Hindlimb muscle (tissue), 1 donor: ENCODE measurements at regions not wholly inside any gene's neighbourhood (a gene's known extent, or its start where the extent isn't known, plus 50 kb on each side); places are given as distances from the start of the nearest gene placed in this dataset.
"Not testable (repeated sequence)": the region's sequence is repeated elsewhere in the genome, so short reads cannot be mapped to it uniquely, and the experiment has no call there.

Experiments used
- DNase-seq: peaks from one replicate; pipeline ENCODE4 v3.0.0-alpha.2; 2013

DNA sequence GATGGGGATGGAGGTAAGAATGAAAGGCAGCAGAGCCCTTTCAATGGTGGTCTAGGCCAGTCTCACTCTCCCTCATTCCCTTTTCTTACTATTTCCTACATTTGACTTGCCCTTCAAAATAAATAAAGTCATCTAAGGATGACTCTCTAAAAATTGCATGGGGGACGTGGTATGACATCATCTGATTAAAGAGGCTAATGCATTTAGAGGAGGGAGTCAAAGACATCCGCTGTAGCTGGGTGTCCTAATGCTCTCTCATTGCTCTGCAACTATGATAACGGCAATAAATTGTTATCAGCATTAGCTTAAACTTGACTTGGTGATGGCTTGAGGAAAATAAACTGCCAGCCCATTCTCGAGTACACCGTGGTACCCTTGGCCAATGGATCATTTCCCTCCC lies 225.6 kb upstream of the PBX1 start:
- DNase-seq: no peak

DNA sequence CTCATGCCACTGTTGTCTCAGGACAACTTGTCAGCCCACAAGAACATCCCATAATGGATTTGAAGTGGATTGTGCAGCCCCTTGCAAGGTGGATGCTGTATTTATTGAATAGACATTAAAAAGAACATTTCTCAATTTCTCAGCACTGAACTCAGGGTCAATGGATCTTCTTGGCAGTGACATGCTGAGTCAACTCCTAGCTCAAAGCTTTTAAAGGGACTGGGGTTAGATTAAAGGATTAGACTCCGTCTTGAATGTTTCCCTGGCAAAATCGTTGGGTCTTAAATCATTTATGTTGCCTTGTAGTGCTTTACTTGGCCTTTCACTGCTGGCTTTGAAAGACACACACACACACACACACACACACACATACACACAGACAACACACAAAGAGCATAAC lies 221.6 kb upstream of the PBX1 start:
- DNase-seq: no peak

DNA sequence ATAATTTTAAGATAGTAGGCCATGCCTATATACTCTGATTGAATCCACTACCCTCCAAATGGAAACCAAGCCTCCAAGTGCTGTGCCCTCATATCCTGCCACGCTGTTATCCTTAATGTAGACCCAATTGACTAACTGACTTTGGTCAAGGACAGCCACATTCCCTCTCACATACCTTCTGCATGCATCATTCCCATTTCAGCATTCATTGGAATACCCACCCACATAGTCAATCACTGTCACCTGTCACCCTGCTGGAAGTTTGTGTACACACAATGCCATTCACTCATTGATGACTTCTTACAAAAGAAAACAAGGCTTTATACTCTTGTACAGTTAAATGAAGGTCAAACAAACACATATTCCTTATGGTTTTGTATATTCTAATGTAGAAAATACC lies 221.1 kb upstream of the PBX1 start:
- DNase-seq: no peak

DNA sequence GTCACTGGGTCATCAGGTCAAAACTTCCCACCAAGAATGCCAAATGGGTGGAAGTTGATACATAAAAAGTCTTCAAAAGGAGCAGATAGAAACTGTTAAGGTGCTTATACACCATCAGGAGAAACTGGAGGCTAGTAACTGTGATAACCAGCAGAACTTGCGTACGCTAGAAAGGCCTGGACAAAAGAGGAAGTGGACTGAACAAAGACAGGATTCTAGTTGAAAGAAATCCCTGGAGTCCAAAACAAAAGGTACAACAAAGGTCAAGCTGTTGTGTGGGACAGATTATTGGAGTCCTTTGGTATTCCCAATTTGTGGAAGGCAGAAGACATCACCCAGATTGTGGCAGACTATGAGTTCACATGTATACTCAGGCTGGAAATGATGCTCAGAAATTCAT lies 215.8 kb upstream of the PBX1 start:
- DNase-seq: no peak

DNA sequence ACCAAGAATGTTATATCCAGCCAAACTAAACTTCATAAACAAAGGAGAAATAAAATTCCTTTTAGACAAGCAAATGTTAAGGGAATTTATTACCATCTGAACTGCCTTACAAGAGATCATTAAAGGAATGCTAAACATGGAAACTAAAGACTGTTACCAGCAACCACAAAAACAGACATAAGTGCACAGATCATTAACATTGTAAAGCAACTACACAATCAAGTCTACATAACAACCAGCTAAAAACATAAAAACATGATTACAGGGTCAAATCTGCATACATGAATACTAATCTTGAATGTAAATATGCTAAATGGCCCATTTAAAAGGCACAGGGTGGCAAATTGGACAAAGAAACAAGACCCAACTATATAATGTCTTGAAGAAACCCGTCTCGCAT lies 211.0 kb upstream of the PBX1 start:
- DNase-seq: no peak

DNA sequence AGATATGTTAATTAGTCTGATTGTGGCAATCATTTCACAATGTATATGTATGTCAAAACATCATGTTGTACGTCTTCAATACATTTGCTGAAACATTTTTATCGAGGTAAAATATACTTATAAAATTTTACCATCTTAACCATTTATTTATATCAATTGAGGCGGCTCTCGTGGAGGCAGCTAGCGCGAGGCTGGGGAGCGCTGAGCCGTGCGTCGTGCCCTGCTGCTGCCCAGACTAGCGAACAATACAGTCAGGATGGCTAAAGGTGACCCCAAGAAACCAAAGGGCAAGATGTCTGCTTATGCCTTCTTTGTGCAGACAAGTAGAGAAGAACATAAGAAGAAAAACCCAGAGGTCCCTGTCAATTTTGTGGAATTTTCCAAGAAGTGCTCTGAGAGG lies 202.5 kb upstream of the PBX1 start:
- no peak for DNase-seq

DNA sequence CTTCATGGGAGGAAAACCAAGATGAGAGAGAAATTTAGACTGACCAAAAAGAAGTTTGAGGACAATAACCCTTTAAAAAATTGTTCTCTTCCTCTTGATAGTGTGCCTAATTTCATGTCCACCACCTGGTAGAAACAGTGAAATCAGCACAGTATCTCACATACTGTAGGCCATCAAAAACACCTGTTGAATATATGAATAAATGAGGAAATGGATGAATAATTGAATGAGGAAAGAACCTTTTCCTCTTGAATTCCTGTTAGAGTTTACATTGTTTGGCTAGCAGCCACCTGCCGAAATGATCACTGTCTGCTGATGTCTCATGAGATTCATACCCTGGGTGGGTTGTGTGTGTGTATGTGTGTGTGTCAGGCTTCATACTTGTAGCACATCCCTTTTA lies 198.7 kb upstream of the PBX1 start:
- DNase-seq: no peak

DNA sequence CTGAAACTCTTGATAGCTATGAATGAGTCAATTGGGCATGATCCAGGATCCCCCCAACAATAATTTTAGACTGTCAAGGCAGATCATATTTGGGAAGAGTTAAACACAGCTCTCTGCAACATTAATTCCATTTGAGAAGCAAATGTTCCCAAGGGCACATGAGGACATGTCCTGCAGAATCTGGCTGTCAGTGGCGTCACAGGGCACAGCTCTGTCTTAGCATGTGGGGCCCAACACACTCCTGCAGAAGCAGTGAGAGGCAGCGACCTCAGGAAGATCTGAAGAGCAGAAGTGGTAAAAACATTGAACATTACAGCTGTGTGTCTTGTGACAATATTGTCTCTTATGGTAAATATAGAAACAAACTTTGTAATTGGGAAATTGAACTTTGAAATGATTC lies 197.1 kb upstream of the PBX1 start:
- no peak for DNase-seq

DNA sequence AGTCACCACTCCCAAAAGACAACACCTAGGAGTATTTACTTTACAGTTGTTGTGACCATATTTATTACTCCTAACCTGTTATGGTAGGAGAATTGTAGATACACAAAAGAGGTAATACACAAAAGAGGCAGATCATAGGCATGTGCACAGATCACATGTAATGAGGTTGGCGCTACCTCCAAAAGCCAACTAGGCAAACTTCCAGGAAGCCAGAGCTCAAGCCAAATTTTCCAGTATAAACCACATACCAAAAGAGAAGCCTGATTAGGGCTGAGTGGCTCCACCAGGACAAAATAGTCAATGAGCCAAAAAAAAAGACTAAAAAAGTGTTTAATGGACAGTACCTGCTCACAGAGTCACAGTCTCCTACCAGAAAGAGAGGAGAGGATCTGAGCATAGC lies 195.0 kb upstream of the PBX1 start:
- no peak for DNase-seq

DNA sequence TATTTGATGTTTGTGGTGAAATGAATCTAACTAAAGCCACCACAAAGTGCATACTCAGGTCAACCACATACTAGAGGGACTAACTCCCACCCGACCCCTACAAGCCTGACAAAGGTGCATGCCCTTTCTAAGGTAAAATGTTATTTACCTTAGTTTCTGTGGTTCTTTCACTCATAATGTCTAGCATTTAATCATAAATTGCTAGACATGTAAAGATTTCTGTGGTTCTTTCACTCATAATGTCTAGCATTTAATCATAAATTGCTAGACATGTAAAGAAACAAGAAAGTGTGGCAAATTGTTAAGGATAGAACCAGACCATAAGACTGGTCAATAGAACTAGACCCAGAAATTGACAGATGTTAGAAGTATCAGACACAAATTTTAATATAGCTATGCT lies 193.0 kb upstream of the PBX1 start:
- no peak for DNase-seq

DNA sequence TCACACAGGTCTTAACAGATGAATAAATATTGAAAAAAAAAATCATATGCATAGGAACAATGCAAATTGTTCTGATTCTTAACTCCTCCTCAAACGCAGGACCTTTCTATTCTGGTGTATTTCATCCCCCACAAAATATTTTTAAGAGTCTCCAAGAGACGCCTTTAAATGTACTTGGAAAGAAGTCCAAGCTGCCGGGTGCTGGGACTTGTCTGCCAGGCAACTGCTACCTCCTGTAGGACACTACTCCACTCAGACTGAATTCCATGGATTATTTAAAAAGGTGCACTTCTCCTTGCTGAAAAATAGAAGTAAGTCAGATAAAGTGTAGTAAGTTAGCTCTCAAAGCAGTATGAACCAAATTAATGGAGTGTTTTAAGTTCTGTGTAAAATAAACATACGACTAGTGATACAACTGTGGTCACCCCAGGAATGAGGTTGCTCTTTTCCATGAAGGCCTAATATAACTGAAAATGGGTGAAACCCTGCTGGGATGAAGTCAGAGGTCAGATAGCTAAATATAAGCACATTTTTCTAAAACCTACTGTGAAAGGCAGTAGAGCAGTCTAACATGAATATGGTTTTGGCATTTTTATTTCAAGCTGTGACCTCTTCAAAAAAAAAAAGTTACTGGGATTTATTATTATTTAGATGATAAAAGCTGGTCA lies 189.2 kb upstream of the PBX1 start:
- no peak for DNase-seq

DNA sequence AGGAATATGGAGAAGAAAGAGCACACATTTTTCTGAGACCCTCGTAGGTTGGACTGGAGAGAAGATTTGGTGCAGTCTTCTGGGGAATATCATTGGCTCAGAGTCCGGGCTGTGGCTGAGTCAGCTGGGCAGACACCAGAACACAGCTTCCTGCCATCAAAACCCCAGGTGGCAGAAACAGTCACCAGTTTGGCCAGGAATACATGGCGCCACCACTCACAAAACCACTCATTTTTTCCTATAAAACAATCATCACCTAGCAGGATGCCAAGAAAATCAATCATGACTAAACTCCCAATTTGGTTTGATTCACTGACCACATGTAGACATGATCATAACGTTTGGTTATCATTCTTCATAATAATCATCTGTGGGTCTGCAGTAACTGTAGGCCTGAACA lies 178.1 kb upstream of the PBX1 start:
- DNase-seq: no peak

DNA sequence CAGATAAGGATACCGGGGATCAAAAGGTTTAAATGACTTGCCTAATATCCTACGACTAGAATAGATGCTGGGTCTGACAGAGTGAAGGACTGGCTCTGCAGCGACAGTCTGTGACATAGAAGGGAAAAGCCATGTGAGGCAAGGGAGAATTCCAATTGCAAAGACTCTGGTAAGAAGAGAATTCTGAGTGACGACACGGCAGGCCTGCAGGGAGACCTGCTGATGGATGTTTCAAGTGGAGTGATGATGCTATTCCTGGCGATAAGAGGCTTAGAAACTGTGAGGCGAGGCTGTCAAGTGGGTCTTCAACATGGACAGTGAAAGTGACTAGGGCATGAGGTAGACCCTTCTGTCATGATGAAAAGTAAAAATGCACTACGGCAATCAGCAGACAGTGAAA lies 176.6 kb upstream of the PBX1 start:
- DNase-seq: no peak

DNA sequence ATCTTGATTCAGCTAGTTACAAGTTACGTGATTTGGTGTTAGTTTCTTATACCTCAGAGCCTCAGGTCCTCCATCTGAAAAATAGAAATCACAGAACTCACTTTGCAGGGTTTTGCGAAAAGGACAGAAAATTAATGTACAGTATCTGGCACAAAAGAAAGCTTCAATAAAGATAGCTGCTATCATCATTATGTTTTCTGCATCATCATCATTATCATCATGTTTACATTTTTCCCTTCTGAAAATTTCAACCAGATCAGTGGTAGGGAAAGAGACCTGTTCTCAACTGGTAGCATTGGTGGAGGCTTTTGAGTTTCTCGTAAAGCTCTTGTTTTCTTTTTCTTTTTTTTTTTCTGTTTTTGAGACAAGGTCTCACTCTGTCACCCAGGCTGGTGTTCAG lies 174.7 kb upstream of the PBX1 start:
- DNase-seq: no peak

DNA sequence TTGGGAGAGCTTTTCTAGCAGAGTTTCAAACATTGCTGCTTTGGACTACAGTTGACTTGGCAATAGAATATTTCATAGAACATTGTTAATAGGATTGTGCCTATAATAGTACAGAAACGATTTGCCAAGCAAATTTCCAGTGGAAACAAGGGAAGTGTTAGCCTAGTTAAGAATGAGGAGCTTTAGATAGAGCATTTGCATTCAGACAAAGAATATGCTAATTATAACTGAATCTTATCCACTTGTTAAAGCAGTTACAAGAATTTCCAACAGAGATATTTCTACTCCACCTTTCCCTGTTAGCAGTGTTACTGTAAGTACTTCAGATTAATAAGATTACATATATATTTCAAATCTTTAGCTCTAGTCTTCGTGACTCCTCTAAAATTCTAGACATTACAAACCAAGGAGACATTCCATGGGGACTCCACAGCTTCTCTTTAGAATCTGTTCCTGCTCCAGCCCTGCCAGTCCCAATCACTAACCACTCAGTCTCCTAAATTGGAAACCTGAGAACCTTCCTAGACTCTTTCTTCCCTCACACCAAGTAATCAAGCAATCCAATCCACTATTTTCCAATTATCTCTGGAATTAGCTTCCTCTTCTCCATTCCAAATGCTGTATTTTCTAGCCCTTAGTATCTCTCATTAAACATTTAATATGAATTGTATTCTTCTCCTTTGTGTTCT lies 141.8 kb upstream of the PBX1 start:
- DNase-seq: no peak

DNA sequence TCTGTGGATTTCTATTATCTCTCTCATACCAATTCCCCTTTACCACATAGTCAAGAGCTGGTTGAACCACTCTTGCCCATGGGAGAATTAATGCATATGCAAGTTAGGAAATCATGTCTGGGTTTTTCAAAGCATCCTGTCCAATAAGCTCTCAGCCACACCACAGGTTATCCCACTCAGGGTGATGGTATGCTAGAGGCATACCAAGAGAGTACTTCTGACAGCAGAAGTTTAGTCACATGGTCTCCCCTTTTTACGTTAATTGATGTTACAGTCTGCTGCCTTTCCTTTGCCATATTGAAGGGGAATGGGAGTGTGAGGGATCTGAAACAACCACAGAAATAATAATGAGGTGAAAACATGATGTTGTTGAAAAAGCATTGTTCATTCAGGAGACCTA lies 135.8 kb upstream of the PBX1 start:
- no peak for DNase-seq

DNA sequence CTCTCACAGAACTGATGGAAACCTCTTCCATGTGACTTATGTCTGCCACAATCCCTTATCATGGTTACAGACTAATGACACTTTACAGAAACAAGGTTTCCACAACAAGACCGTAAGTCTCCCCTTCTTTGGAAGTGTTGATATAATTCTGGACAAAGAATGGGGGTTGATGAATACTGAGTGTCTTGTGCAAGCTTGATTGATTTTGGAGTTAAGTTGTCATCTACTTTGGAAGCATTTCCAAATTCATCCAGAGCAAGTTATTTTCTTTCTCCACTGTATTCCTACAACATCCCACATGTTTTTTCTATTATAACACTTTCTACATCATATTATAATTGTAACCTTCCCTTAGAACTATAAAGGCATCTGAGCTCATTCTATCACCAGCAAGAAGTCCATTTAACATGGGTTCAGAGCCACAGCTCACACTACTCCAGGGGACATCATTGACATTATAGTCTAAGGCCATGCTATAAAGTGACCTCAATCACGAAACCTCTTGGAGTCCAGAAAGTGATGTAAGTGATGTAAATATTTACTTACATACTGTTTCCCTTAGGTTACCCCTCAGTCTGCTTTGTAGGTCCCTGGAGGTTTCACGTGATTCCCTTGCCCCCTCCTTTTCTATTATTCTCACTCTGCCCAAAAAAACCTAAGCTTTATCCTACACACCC lies 125.7 kb upstream of the PBX1 start:
- DNase-seq: no peak

DNA sequence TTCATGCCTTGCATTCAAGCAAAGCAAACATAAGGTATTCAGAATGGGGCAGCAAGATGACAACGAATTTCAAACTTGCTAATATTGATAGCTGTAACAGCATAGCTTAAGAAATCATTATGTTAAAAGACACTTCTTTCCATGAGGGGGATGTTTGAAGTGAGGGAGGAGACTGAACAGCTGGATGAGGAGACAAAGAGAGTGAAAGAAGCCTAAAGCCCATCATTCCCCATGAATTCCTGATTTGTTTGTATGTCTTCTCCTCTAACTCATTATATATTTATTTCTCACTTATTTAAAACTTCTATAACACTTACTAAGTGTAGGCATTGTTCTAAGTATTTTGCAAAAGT lies 125.2 kb upstream of the PBX1 start:
- no peak for DNase-seq

DNA sequence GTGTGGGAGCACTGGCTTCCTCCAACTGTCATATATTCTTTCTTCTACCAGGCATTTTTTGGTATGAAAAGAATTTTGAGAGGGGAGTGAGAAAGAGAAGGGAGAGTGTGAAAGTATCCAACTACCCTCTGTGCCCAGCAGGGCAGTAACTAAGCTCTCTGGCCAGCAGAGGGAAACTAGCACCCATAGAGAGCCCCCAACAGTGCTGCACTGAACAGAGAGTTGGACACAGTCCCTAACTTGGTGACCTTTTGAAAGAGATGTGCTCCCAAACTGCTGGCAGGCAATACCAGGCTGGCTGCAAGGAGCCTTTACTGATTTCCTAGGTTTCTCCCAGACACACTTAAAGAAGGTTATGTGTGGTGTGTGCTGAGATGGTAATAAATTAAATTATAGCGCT lies 118.8 kb upstream of the PBX1 start:
- peak; percentile 2 for DNase-seq

DNA sequence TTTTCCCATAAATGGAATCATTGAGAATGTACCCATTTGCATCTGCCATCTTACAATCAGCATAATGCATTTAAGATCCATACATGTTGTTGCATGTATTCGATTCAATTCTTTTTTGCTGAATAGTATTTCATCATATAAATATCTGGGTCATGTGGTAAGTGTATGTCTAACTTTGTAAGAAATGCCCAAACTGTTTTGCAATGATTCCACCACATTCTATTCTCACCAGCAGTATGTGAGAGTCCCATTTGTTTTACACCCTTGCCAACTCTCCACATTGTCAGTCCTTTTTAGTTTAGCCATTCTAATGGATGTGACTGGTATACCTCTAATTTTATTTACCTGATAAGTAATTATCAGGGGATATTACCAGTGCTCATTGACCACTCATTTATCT lies 115.8 kb upstream of the PBX1 start:
- DNase-seq: no peak

DNA sequence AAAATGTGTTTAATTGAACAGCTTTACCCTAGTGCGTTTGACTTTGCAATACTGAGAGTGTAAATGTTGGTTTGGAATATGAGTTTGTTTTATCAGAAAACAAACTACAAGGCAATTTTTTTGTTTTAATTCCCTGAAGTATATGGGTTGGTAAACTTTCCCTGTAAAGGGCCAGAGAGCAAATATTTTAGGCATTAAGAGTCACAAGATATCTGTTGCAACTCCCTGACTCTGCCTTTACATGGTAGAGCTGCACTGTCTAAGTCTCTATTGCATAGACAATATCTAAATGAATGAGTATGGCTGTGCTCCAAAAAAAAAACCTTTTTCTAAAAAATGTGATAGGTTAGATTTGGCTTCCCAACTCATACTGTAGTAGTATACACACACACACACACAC lies 115.1 kb upstream of the PBX1 start:
- no peak for DNase-seq

DNA sequence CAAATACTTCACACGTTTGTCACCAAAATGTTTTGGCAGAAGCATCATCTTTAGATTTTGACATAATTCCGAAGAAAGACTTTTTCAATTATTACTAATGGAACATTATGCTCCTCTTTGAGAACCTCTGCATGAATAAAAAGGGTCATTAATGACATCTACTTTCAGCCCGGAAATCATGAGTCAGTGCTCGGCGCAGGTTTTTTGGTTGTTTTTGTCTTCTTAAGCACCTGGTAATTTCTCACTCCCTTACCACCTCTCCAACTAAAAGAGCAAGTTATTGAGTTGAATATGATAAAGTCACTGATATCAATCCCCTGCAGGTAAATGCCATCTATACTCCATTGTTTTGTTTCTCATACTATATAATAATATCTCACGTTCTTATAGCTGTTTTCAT lies 113.0 kb upstream of the PBX1 start:
- no peak for DNase-seq

DNA sequence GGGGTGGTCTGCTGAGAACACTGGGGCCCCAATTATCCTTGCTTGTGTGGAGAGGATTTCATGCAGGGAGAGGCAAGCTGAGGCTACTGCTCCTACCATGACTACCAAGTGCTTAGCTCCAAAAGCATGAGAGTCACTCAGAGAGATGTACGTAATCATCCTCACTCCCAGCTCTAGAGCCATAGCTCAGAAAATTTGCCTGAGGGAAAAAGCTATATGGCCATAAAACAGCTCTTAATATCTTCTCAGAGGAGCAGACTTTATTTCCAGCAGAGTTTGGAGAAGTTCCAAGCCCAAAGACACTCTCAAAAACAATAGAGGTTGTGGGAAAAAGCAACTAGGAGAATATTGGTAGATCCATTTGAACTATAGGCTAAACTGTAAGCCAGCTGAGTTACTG lies 106.4 kb upstream of the PBX1 start:
- DNase-seq: no peak

DNA sequence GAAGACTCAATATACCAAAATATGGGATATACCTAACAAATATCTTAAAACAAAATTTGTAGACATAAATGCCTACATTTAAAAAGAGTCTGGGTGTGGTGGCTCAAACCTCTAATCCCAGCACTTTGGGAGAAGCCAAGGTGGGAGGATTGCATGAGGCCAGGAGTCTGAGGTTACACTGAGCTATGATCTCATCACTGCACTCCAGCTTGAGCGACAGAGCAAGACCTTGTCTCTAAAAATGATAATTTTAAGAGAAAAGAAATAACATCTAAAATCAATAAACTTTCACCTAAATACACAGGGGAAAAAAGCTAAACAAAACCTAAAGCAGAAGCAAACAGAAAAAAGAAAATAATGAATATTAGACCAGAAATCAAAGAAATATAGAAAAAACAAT lies 102.7 kb upstream of the PBX1 start:
- no peak for DNase-seq

DNA sequence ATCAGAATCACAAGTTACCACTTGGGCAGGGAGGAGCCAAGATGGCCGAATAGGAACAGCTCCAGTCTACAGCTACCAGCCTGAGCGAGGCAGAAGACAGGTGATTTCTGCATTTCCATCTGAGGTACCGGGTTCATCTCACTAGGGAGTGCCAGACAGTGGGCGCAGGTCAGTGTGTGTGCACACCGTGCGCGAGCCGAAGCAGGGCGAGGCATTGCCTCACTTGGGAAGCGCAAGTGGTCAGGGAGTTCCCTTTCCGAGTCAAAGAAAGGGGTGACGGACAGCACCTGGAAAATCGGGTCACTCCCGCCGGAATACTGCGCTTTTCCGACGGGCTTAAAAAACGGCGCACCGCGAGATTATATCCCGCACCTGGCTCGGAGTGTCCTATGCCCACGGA lies 99.8 kb upstream of the PBX1 start:
- not testable (repeated sequence) for DNase-seq
